Body of pancreas (tissue), 4 donors: ENCODE measurements at regions not wholly inside any gene's neighbourhood (a gene's known extent, or its start where the extent isn't known, plus 50 kb on each side); places are given as distances from the start of the nearest gene placed in this dataset.
"Not testable (repeated sequence)": the region's sequence is repeated elsewhere in the genome, so short reads cannot be mapped to it uniquely, and the experiment has no call there.

Experiments used
- ATAC-seq: fragments of 150-250 bp; one replicate; pipeline ENCODE4 v1.9.1; 2016
- DNase-seq, 4 donors: peaks; one replicate each; pipeline ENCODE4 v3.0.0-alpha.2; 2019
- H3K27ac ChIP-seq, 4 donors: fragments of 200-600 bp; sonication (generic); 1 replicate in 3 of 4; 2 replicates in 1 of 4; pipeline versions ENCODE4 v1.5.1 to v1.6.1; 2016 to 2019; ENCODE audit warnings: mild to moderate bottlenecking in 1 of 4, mixed read lengths in 1 of 4, moderate library complexity in 1 of 4
- H3K27me3 ChIP-seq, 2 donors: fragments of 200-600 bp; sonication (generic); one replicate each; pipeline ENCODE4 v1.6.0; 2016; ENCODE audit warnings: mild to moderate bottlenecking in 1 of 2
- H3K36me3 ChIP-seq, 2 donors: fragments of 200-600 bp; sonication (generic); replicated peaks in 1 of 2; 2 replicates each; pipeline ENCODE4 v1.5.1; 2016; ENCODE audit warnings: low read depth in 2 of 2; ENCODE audit not compliant: insufficient read depth in 1 of 2
- H3K4me1 ChIP-seq: fragments of 200-600 bp; sonication (generic); one replicate; pipeline ENCODE4 v1.6.0; 2016
- H3K4me3 ChIP-seq, 2 donors: fragments of 200-600 bp; sonication (generic); 1 replicate in 1 of 2; 2 replicates in 1 of 2; pipeline ENCODE4 v1.5.1; 2016 to 2019
- H3K9me3 ChIP-seq, 3 donors: fragments of 200-600 bp; sonication (generic); 1 replicate in 2 of 3; 2 replicates in 1 of 3; pipeline ENCODE4 v1.5.1; 2016
- POLR2A ChIP-seq, 3 donors: fragments of 450-650 bp; IDR thresholded peaks; one replicate each; pipeline ENCODE4 v1.6.1; 2016; ENCODE audit warnings: antibody characterized with exemption in 3 of 3, mild to moderate bottlenecking in 2 of 3
- WGBS, 2 donors: methylation state at CpG; one replicate each; pipeline ENCODE4 v1.1.5; 2017; 5-methylcytosine and 5-hydroxymethylcytosine counted together
- intact Hi-C: fragments of 100-400 bp; cut with DNase I; formaldehyde crosslinking; loops from one replicate; pipeline ENCODE4 v1.15.1; 2023
- TF ChIP-seq, protein P1 (sequence below), 7 experiments: fragments of 450-650 bp in 4 of 7; fragments of 200-600 bp in 3 of 7; sonication (generic) in 3 of 7; IDR thresholded peaks; one replicate each; pipeline ENCODE4 v1.5.1; 2016 to 2019; ENCODE audit warnings: antibody characterized with exemption in 7 of 7

DNA sequence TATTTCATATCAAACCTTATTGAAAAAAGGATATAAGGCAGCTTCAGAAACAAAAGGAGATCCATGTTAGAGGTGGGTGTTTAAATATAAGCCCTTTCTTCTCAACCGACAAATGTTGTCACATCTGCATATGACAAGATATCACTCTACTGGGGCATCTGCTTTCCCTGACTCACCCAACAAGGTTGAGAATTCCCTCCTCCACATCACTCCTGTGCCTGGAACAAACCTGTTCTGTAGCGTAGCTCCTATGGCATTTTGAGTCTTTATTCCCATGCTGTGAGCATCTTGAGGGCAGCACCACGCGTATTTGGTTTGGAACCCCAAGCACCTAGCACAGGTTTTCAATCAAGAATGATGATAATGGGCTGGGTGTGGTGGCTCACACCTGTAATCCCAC lies 59.4 kb upstream of the ZFHX3 start:
- Histone ChIP-seq H3K36me3 (no peaks in the 10 kb centered on the region), H3K27ac (no peak overlapping the region), H3K27me3 (no peaks in the 10 kb centered on the region), H3K4me1 (no peaks in the 10 kb centered on the region), H3K4me3 (no peak overlapping the region), H3K9me3 (no peaks in the 10 kb centered on the region)
- WGBS, 2 donors = 86 to 94% methylated on average over 4 of the region's 4 CpGs
- TF ChIP-seq POLR2A (IDR thresholded peaks at IDR 0.05) = no peak
- TF ChIP-seq, protein P1, sequence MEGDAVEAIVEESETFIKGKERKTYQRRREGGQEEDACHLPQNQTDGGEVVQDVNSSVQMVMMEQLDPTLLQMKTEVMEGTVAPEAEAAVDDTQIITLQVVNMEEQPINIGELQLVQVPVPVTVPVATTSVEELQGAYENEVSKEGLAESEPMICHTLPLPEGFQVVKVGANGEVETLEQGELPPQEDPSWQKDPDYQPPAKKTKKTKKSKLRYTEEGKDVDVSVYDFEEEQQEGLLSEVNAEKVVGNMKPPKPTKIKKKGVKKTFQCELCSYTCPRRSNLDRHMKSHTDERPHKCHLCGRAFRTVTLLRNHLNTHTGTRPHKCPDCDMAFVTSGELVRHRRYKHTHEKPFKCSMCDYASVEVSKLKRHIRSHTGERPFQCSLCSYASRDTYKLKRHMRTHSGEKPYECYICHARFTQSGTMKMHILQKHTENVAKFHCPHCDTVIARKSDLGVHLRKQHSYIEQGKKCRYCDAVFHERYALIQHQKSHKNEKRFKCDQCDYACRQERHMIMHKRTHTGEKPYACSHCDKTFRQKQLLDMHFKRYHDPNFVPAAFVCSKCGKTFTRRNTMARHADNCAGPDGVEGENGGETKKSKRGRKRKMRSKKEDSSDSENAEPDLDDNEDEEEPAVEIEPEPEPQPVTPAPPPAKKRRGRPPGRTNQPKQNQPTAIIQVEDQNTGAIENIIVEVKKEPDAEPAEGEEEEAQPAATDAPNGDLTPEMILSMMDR (IDR thresholded peaks at IDR 0.05) = no peak
- intact Hi-C loops = no loop called here
- no peak for DNase-seq
- no peak for ATAC-seq

DNA sequence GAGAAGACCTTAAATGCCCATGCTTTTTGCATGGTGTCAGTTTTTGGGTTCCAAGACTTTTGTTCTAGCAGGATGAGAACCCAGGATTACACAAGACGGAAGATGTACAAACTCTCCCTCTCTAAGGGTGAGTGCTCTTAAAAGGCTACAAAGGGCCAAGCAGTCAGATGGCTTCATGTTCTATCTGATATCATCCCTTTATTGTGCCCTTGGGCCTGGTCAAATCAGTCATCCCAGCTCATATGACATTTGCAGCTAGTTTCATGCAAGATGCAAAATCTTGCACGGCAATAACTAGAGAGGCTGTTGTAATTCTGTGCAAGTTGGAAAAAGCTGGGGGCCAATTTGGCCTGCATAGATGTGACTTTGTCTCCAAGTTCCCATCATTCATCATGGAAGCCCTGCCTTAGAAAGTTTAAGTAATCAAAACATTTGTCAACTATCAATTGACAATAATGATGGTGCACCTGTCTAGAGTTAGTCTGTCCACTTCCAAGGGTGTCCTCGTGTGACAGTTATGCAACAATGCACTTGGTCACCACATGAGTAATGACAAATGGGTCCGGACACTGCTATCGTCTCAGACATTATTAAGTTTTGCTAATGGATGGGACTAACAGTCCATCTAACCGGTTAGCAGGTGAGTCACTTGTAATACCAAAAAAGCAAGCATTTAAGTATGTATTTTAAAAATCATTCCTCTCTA lies 58.6 kb upstream of the ZFHX3 start:
- no peak for TF ChIP-seq POLR2A (IDR thresholded peaks at IDR 0.05)
- TF ChIP-seq, protein P1 (IDR thresholded peaks at IDR 0.05) = no peak
- Histone ChIP-seq H3K27me3 (no peaks in the 10 kb centered on the region), H3K9me3 (no peaks in the 10 kb centered on the region), H3K4me1 (no peaks in the 10 kb centered on the region), H3K36me3 (no peaks in the 10 kb centered on the region), H3K4me3 (no peak overlapping the region), H3K27ac (no peak overlapping the region)
- DNase-seq (no peak), ATAC-seq (no peak)
- WGBS, 2 donors = 65 to 69% methylated on average over 6 of the region's 6 CpGs
- intact Hi-C loops = no loop called here

DNA sequence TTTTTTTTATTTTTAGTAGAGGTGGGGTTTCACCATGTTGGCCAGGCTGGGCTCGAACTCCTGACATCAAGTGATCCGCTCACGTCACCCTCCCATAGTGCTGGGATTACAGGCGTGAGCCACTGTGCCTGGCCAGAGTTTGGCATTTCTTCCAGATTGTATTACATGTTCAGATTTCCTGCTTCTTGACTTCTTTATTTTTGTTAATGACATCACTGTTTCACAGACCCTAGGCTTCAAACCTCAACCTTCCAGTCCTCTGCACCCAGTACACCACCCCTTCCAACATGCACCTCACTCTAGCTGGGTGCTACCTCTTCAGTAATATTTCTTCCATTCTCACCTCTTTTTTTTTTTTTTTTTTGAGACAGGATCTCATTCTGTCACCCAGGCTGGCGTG lies 53.6 kb upstream of the ZFHX3 start:
- ATAC-seq (no peak), DNase-seq (no peak)
- H3K4me3 ChIP-seq = no peak overlapping the region
- 83 to 87% methylated on average over 5 of the region's 5 CpGs for WGBS, 2 donors
- no peaks in the 10 kb centered on the region for H3K36me3 ChIP-seq
- H3K27ac ChIP-seq = no peak overlapping the region
- H3K27me3 ChIP-seq = no peaks in the 10 kb centered on the region
- no peaks in the 10 kb centered on the region for H3K4me1 ChIP-seq
- TF ChIP-seq, protein P1 (IDR thresholded peaks at IDR 0.05) = no peak
- TF ChIP-seq POLR2A (IDR thresholded peaks at IDR 0.05) = no peak
- no peaks in the 10 kb centered on the region for H3K9me3 ChIP-seq
- intact Hi-C loops = no loop called here

DNA sequence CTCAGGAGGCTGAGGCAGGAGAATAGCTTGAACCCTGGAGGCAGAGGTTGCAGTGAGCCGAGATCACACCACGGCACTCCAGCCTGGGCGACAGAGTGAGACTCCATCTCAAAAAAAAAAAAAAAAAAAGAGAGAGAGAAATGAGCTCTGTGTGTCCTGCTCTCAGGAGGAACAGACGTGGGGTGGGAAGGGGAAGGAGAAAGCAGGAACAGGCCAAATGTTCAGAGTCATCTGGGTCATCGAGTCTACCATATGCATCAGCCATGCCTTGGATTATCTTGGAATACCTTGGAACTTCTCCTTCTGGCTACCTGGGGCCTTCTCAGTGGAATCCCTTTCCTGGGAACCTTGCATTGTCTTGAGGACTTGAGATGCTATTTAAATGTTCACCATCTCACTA lies 51.7 kb upstream of the ZFHX3 start:
- H3K27ac ChIP-seq, H3K4me3 ChIP-seq, H3K9me3 ChIP-seq, intact Hi-C loops, ATAC-seq, H3K27me3 ChIP-seq, H3K36me3 ChIP-seq, DNase-seq: not testable (repeated sequence)
- peaks cover 12% of the 10 kb centered on the region for H3K4me1 ChIP-seq
- 93 to 95% methylated on average over 5 of the region's 5 CpGs for WGBS, 2 donors
